Activated T-cell treated with anti-CD3 and anti-CD28 coated beads for 1 hour (primary cell): ENCODE measurements at regions not wholly inside any gene's neighbourhood (a gene's known extent, or its start where the extent isn't known, plus 50 kb on each side); places are given as distances from the start of the nearest gene placed in this dataset.

Experiments
- DNase-seq: peaks from one replicate; pipeline ENCODE4 v3.0.0-alpha.2; 2020; ENCODE audit warnings: low read depth

DNA sequence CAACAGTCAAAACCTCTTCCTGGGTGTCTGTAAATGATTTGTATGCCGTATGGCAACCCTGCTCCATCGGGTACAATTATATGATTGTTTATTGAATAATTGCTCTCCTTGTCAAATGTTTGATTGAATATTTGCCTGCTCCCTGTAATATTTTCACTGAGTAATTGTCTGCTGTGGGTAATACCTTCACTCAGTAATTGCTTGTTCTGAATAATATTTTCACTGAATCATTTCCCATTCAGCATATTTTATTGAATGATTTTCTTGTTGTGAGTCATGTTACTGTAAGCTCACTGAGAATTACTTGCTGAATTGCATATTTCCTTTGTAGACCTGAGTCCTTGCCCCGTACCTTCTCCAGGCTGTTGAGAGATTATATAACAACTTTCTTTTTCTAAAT, 535.2 kb downstream of the METTL4 start:
- DNase-seq = no peak

- DNase-seq = no peak
These were observed 531.0 kb downstream of the METTL4 start for GRCh38 chr18:2040279-2040678.

DNA sequence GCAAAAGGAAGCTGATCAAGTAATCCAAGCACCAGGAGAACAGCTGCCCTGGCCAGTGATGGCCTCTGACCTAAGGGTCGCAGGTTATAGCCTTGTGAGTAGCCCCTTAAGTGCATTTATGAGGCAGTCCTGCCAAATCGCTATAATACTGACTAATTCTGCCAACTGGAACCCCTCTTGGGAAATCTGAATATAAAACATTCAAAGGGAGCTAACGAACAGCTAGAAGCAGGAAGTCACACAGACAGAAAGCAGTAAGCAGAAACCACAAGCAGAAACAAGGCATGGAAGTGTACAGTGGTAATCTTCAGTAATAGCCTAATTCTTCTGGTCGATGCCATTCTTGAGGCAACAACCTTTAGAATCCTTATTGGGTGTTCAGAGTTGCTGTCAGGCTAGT, 521.3 kb downstream of the METTL4 start:
- DNase-seq = no peak

GRCh38 chr18:2050702-2051201, 520.6 kb downstream of the METTL4 start:
- no peak for DNase-seq

DNA sequence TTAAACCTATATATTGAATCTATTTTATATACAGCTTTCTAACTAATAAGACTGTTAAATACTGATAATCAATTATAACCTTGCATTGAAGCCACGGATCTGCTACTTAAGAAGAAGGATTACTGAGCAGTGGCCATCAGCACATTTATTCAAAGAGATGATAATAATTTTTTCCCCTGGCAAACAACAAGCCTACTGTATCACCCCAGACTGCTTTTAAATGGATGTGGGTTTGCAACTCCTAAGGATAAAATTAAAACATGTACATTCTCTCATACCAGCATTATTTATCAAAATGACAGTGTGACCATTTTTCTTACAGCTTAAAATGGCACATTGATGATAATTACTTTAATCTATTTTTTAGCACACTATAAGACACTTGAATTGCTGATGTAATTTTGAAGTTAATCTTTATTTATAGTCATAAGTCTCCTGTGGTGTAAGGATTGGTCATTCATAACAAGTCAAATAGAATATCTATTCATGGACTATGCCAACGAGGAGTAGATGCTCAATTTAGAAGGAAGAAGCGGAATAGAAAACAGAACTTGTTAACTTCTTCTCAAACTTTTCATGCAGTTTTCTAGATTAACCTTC, 517.7 kb downstream of the METTL4 start:
- DNase-seq = no peak

GRCh38 chr18:2059336-2059735, 512.0 kb downstream of the METTL4 start:
- DNase-seq = no peak

GRCh38 chr18:2060086-2060485, 511.2 kb downstream of the METTL4 start:
- DNase-seq = no peak

- DNase-seq = no peak
These were observed 500.7 kb downstream of the METTL4 start for GRCh38 chr18:2070631-2071030.

DNA sequence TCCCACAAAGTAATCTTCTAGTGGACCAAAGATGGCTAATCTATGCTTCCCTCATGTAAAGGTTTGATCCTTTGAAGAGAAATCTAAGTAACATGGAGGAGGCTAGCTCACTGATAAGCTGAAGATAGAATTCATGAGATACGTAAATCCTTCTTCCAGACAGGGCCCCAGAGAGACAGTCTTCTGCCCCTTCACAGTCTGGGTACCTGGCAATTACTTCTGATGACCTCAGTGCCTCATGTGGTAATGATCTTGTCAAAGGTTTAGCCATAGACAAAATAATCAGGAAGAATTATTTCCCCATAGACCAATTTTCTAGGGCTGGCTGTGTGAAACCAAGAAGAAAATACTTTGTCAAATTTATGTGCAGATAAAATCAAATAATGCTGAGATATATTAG, 495.8 kb downstream of the METTL4 start:
- no peak for DNase-seq

GRCh38 chr18:2082676-2083075, 488.6 kb downstream of the METTL4 start:
- no peak for DNase-seq

- DNase-seq = no peak
These were observed 487.6 kb downstream of the METTL4 start for GRCh38 chr18:2083691-2084090.

- DNase-seq = no peak
These were observed 484.9 kb downstream of the METTL4 start for GRCh38 chr18:2086439-2086838.

- DNase-seq = no peak
These were observed 483.2 kb downstream of the METTL4 start for GRCh38 chr18:2087877-2088673.

- DNase-seq = no peak
These were observed 481.9 kb downstream of the METTL4 start for GRCh38 chr18:2089396-2089795.

DNA sequence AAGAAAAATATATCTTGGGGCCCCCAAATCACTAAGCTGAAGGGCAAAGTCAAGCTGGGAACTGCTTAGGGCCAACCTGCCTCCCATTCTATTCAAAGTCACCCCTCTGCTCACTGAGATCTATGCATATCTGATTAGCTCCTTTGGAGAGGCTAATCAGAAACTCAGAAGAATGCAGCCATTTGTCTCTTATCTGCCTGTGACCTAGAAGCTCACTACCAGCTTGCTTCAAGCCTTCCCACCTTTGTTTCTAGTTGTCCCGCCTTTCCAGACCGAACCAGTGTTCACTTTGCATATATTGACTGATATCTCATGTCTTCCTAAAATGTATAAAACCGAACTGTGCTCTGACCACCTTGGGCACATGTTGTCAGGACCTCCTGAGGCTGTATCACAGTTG, 479.4 kb downstream of the METTL4 start:
- DNase-seq = no peak

DNA sequence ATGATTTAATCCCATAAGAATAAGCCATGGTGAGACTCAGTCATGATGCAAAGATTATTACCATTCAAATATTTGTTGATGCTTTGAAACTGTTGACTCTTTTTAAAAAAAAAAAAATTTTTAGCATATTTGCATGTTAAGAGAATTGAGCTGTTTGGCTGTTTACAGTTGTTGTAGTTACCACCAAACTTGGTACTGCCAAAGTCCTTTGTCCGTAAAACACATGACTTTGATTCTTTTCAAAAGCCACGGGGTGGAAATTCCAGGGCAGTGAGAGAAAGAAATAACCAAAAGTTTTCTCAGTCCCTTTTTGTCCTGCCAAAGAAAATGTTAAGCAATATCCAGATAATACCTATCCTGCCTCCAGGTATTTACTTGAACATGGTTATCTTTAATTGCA, 474.8 kb downstream of the METTL4 start:
- no peak for DNase-seq

DNA sequence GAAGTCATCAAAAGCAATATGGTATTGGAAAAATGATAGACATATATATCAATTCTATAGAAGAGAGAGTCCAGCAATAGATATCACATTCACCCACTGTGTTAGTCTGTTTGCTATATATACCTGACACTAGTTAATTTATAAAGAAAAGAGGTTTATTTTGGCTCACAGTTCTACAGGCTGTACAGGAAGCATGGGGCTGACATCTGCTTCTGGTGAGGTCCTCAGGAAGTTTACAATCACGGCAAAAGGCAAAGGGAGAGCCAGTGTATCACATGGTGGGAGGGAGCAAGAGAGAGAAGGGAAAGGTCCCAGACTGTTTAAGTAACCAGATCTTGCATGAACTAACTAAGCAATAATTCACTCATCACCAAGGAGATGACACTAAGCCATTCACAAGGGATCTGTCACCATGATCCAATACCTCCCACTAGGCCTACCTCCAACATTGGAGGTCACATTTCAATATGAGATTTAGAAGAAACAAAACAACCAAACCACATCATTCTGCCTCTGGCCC, 470.6 kb downstream of the METTL4 start:
- DNase-seq = no peak

DNA sequence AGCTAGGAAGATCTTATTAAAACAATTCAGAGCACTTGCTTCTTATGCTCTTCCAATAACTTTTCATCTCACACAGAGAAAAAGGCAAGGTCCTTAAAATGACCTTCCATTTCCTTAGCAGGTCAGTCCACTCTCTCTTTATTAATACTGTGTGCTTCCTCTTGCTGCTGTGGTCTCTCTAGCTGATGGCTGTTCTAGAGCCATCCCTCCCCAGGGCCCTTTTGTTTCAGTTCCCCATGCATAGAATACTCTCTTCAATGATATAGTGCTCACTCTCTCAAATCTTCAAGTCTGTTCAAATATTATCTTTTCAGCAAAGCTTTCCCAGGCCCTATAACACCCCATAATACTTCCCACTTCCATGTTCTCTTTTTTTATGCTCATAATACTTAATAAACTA, 469.3 kb downstream of the METTL4 start:
- no peak for DNase-seq

GRCh38 chr18:2103299-2103698, 468.0 kb downstream of the METTL4 start:
- DNase-seq = no peak

DNA sequence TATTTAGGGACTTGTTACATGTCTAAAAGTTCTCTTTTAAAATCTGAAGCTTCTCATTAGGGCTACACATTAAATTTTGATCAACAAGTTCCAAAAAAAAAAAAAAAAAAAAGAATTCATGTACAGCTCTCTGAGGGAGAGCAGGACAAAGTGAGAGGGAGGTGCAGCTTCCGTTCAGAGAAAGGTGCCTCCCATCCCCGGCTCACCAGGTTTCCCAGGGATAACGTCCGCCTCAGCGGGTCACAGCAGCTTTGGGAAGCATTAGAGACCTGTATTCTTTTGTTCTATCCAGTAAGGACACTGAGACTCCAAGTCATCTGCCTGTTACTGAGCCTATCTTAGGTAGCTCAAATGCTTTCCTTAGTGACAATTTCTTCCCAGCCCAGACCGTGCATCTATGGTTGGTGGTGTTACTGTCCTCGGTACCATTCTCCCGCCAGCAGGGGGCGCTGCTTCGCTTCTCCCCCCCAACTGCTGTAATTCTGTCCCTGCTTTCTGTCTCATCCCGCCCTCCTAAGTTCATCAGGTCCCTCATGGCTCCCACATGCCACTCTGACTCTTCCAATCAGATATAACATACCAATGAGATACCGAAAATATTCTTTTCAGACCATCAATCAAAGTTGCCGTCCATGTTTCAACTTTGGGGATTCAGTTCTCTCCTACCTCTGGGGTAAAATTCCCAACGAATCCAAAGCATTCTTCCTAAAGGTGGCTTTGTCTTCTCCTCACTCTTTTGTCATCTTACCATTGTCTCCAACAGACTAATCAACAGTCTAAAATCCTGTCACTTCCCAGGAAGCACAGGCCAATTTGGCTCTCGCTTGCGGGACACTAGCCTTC, 466.5 kb downstream of the METTL4 start:
- peak; percentile 31 for DNase-seq

- no peak for DNase-seq
These were observed 462.7 kb downstream of the METTL4 start for GRCh38 chr18:2108591-2108990.

- DNase-seq = no peak
These were observed 459.8 kb downstream of the METTL4 start for GRCh38 chr18:2111456-2111855.
